GM23338 (cell line): ENCODE measurements at regions not wholly inside any gene's neighbourhood (a gene's known extent, or its start where the extent isn't known, plus 50 kb on each side); places are given as distances from the start of the nearest gene placed in this dataset.

Experiments used
- ATAC-seq: fragments of 200-7000 bp; cut with Tn5 transposase; 3 replicates; pipeline ENCODE4 v1.9.1; 2020
- DNase-seq: peaks from one replicate; pipeline ENCODE4 v3.0.0-alpha.2; 2015; ENCODE audit warnings: low spot score
- H2AFZ ChIP-seq: fragments of 200-600 bp; sonication (generic); 2 replicates; pipeline ENCODE4 v1.8.0; 2016; ENCODE audit warnings: antibody characterized with exemption, mild to moderate bottlenecking, moderate library complexity
- H3F3A ChIP-seq: fragments of 200-600 bp; sonication (generic); replicated peaks from 2 replicates; pipeline ENCODE4 v1.8.0; 2017; ENCODE audit warnings: antibody characterized with exemption, mixed run types, low read depth
- H3K27ac ChIP-seq: fragments of 200-600 bp; sonication (generic); 2 replicates; pipeline ENCODE4 v1.6.1; 2016; ENCODE audit warnings: low read depth
- H3K27me3 ChIP-seq: fragments of 200-600 bp; sonication (generic); 2 replicates; pipeline ENCODE4 v1.8.0; 2016; ENCODE audit warnings: mild to moderate bottlenecking, mixed run types, moderate library complexity; ENCODE audit not compliant: insufficient read depth
- H3K36me3 ChIP-seq: fragments of 200-600 bp; sonication (generic); 2 replicates; pipeline ENCODE4 v1.8.0; 2016; ENCODE audit warnings: mild to moderate bottlenecking; ENCODE audit not compliant: insufficient read depth
- H3K4me1 ChIP-seq: fragments of 200-600 bp; sonication (generic); 2 replicates; pipeline ENCODE4 v1.8.0; 2016; ENCODE audit warnings: mild to moderate bottlenecking, moderate library complexity; ENCODE audit not compliant: insufficient read depth
- H3K4me2 ChIP-seq: fragments of 200-600 bp; sonication (generic); 2 replicates; pipeline ENCODE4 v1.7.1; 2017; ENCODE audit warnings: mixed run types
- H3K4me3 ChIP-seq: fragments of 200-600 bp; sonication (generic); 2 replicates; pipeline ENCODE4 v1.6.1; 2016; ENCODE audit warnings: mixed run types
- H3K79me2 ChIP-seq: fragments of 200-600 bp; sonication (generic); replicated peaks from 2 replicates; pipeline ENCODE4 v1.8.0; 2017; ENCODE audit warnings: mild to moderate bottlenecking; ENCODE audit not compliant: insufficient read depth
- H3K9me2 ChIP-seq: fragments of 200-600 bp; sonication (generic); 2 replicates; pipeline ENCODE4 v1.8.0; 2017; ENCODE audit not compliant: insufficient read depth
- H4K20me1 ChIP-seq: fragments of 200-600 bp; sonication (generic); replicated peaks from 2 replicates; pipeline ENCODE4 v1.8.0; 2017; ENCODE audit warnings: mild to moderate bottlenecking; ENCODE audit not compliant: insufficient read depth
- H3K27ac Mint-ChIP-seq: 2 replicates; pipeline ENCODE4 v1.8.0; 2020; ENCODE audit warnings: inconsistent platforms, mild to moderate bottlenecking, moderate library complexity, mixed read lengths
- H3K27me3 Mint-ChIP-seq: 3 replicates; pipeline ENCODE4 v1.8.0; 2022; ENCODE audit warnings: low read depth, mild to moderate bottlenecking, moderate library complexity, mixed read lengths, inconsistent platforms; ENCODE audit not compliant: insufficient read depth, poor library complexity
- H3K36me3 Mint-ChIP-seq: 3 replicates; pipeline ENCODE4 v1.8.0; 2021; ENCODE audit warnings: low read depth, mild to moderate bottlenecking, inconsistent platforms, moderate library complexity, mixed read lengths
- H3K4me1 Mint-ChIP-seq: 3 replicates; pipeline ENCODE4 v1.8.0; 2020; ENCODE audit warnings: mild to moderate bottlenecking, inconsistent platforms, mixed read lengths
- H3K4me3 Mint-ChIP-seq: 3 replicates; pipeline ENCODE4 v1.8.0; 2021; ENCODE audit warnings: moderate library complexity, mild to moderate bottlenecking, inconsistent platforms, mixed read lengths
- H3K9me3 Mint-ChIP-seq: 3 replicates; pipeline ENCODE4 v1.8.0; 2020; ENCODE audit warnings: moderate library complexity, mild to moderate bottlenecking, inconsistent platforms, mixed read lengths
- CREB1 ChIP-seq: fragments of 250-450 bp; sonication (Bioruptor Pico); IDR thresholded peaks from 2 replicates; pipeline ENCODE4 v1.5.0; 2020; ENCODE audit warnings: low read depth, mild to moderate bottlenecking, moderate library complexity
- CTCF ChIP-seq, 2 experiments: fragments of 200-600 bp in 1 of 2; sonication (generic) in 1 of 2; conservative IDR thresholded peaks; 2 replicates each; pipeline versions ENCODE4 v1.5.1 to v1.6.1; 2016 to 2017; ENCODE audit warnings: antibody characterized with exemption in 2 of 2, low read depth in 2 of 2, mild to moderate bottlenecking in 2 of 2, moderate library complexity in 1 of 2
- ETS1 ChIP-seq: IDR thresholded peaks from 2 replicates; pipeline ENCODE4 v1.6.1; 2016; ENCODE audit warnings: antibody characterized with exemption
- EZH2 ChIP-seq: fragments of 200-600 bp; sonication (generic); IDR thresholded peaks from one replicate; pipeline ENCODE4 v1.8.0; 2017; ENCODE audit warnings: antibody characterized with exemption, mild to moderate bottlenecking, low read depth; ENCODE audit not compliant: unreplicated experiment
- EZH2phosphoT487 ChIP-seq: fragments of 200-600 bp; sonication (generic); IDR thresholded peaks from one replicate; pipeline ENCODE4 v1.8.1; 2018; ENCODE audit warnings: antibody characterized with exemption; ENCODE audit not compliant: unreplicated experiment
- JUNB ChIP-seq: IDR thresholded peaks from one replicate; pipeline ENCODE4 v1.6.1; 2016; ENCODE audit warnings: antibody characterized with exemption; ENCODE audit not compliant: unreplicated experiment
- NANOG ChIP-seq: IDR thresholded peaks from 2 replicates; pipeline ENCODE4 v1.6.1; 2016; ENCODE audit warnings: antibody characterized with exemption, borderline replicate concordance
- POLR2AphosphoS5 ChIP-seq: IDR thresholded peaks from 2 replicates; pipeline ENCODE4 v1.6.1; 2016; ENCODE audit warnings: antibody characterized with exemption, low read depth
- REST ChIP-seq: IDR thresholded peaks from one replicate; pipeline ENCODE4 v1.6.1; 2018; ENCODE audit warnings: antibody characterized with exemption; ENCODE audit not compliant: unreplicated experiment
- STAT1 ChIP-seq: IDR thresholded peaks from one replicate; pipeline ENCODE4 v1.6.1; 2016; ENCODE audit warnings: antibody characterized with exemption; ENCODE audit not compliant: unreplicated experiment
- ZNF114 ChIP-seq: fragments of 250-450 bp; sonication (Bioruptor Pico); IDR thresholded peaks from 2 replicates; pipeline ENCODE4 v1.5.0; 2020; ENCODE audit warnings: mild to moderate bottlenecking, moderate library complexity
- ZNF331 ChIP-seq: fragments of 250-450 bp; sonication (Bioruptor Pico); IDR thresholded peaks from 2 replicates; pipeline ENCODE4 v1.5.0; 2020; ENCODE audit warnings: low read depth, mild to moderate bottlenecking, moderate library complexity
- ZNF462 ChIP-seq: fragments of 250-450 bp; sonication (Bioruptor Pico); IDR thresholded peaks from 2 replicates; pipeline ENCODE4 v1.5.0; 2020; ENCODE audit warnings: mild to moderate bottlenecking, moderate library complexity

GRCh38 chr13:85910962-85911361, 111.7 kb upstream of the SLITRK6 start:
- no peak for ATAC-seq
- Histone ChIP-seq H3K79me2 (no peaks in the 10 kb centered on the region), H3K27me3 (no peaks in the 10 kb centered on the region), H3K4me2 (no peak overlapping the region), H3K4me1 (no peaks in the 10 kb centered on the region), H3K9me2 (no peaks in the 10 kb centered on the region), H3K4me3 (no peak overlapping the region; the same call in 1 of the 2 replicates), H3K27ac (no peak overlapping the region), H3K36me3 (peaks cover 8% of the 10 kb centered on the region), H3F3A (no peaks in the 10 kb centered on the region), H4K20me1 (no peaks in the 10 kb centered on the region), H2AFZ (no peak overlapping the region)
- TF ChIP-seq NANOG (no peak), EZH2phosphoT487 (no peak), REST (no peak), ZNF462 (CRISPR knock-in tag) (no peak), CREB1 (CRISPR knock-in tag) (no peak), ETS1 (no peak), JUNB (no peak), ZNF331 (CRISPR knock-in tag) (no peak), POLR2AphosphoS5 (no peak), ZNF114 (CRISPR knock-in tag) (no peak), STAT1 (no peak), EZH2 (no peak), CTCF (conservative IDR thresholded peaks at IDR 0.05; ENCODE audit: low read depth in 2 of 2) (no peak)
- no peak for DNase-seq
- H3K27ac Mint-ChIP-seq: no peak overlapping the region
- no peaks in the 10 kb centered on the region for H3K27me3 Mint-ChIP-seq
- H3K9me3 Mint-ChIP-seq: peaks cover 38% of the 10 kb centered on the region
- H3K36me3 Mint-ChIP-seq: peaks cover 21% of the 10 kb centered on the region; the same call in 2 of the 3 replicates
- no peaks in the 10 kb centered on the region for H3K4me1 Mint-ChIP-seq
- no peak overlapping the region for H3K4me3 Mint-ChIP-seq
